Activated naive CD4-positive, alpha-beta T cell treated with anti-CD3 and anti-CD28 coated beads, Interleukin-2, amount 50 U/mL, for 24 hours (primary cell): ENCODE measurements at regions not wholly inside any gene's neighbourhood (a gene's known extent, or its start where the extent isn't known, plus 50 kb on each side); places are given as distances from the start of the nearest gene placed in this dataset.
"Not testable (repeated sequence)": the region's sequence is repeated elsewhere in the genome, so short reads cannot be mapped to it uniquely, and the experiment has no call there.

Experiments
- H3K27ac Mint-ChIP-seq: one replicate; pipeline ENCODE4 v1.8.0; 2021; ENCODE audit warnings: mild to moderate bottlenecking, mixed read lengths
- H3K27me3 Mint-ChIP-seq: one replicate; pipeline ENCODE4 v1.8.0; 2021; ENCODE audit warnings: mixed read lengths
- H3K36me3 Mint-ChIP-seq: one replicate; pipeline ENCODE4 v1.8.0; 2021; ENCODE audit warnings: mixed read lengths
- H3K4me1 Mint-ChIP-seq: one replicate; pipeline ENCODE4 v1.8.0; 2021; ENCODE audit warnings: mixed read lengths
- H3K4me3 Mint-ChIP-seq: one replicate; pipeline ENCODE4 v1.8.0; 2021; ENCODE audit warnings: mild to moderate bottlenecking, mixed read lengths
- H3K9me3 Mint-ChIP-seq: one replicate; pipeline ENCODE4 v1.8.0; 2021; ENCODE audit warnings: mixed read lengths

DNA sequence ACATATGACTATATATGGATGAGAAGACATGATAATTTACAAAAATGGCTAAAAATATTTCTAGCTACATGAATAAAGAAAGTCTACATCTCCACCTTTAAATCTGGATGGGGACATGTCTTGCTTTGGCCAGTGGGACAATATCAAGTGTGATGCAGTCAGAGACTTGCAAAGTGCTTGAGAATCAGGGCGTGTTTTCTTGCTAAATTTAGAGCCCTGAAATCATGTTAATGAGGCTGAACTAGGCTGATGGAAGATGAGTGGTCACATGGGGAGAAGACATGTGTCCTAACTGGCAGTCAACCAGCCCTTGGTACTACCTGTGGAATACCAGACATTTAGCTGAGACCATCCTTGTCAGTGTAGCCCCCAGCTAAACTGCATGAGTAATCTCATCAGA lies 278.5 kb upstream of the RGPD4 start:
- no peak overlapping the region for H3K4me3 Mint-ChIP-seq
- H3K9me3 Mint-ChIP-seq, result no peaks in the 10 kb centered on the region
- H3K36me3 Mint-ChIP-seq, result no peaks in the 10 kb centered on the region
- no peak overlapping the region for H3K27ac Mint-ChIP-seq
- H3K4me1 Mint-ChIP-seq, result no peaks in the 10 kb centered on the region
- H3K27me3 Mint-ChIP-seq, result no peaks in the 10 kb centered on the region

DNA sequence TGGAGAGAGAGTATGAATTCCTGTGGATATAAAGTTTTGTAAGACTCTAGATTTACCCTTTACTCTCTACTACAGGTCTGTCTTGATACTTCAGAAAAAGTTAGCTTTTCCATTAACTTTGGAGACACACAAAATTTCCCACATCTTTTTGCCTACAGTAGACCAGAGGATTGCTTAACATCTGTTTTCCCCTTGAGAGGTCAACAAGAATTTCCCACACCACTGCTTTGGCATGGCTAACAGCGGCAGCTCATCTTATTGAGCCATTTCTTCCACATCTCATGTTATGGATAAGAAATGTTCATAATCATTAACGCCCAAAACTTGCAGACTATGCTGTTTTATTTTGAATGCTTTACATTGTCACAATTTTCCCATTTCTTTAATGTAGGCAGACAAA lies 273.6 kb upstream of the RGPD4 start:
- Mint-ChIP-seq H3K27me3 (no peaks in the 10 kb centered on the region), H3K36me3 (no peaks in the 10 kb centered on the region), H3K4me3 (no peak overlapping the region), H3K9me3 (no peaks in the 10 kb centered on the region), H3K4me1 (no peaks in the 10 kb centered on the region), H3K27ac (no peak overlapping the region)

GRCh38 chr2:107553539-107553938 lies 273.2 kb upstream of the RGPD4 start:
- no peaks in the 10 kb centered on the region for H3K27me3 Mint-ChIP-seq

GRCh38 chr2:107556038-107556627 lies 270.6 kb upstream of the RGPD4 start:
- H3K36me3 Mint-ChIP-seq, result no peaks in the 10 kb centered on the region
- H3K27ac Mint-ChIP-seq, result no peak overlapping the region
- H3K4me3 Mint-ChIP-seq, result no peak overlapping the region
- no peaks in the 10 kb centered on the region for H3K4me1 Mint-ChIP-seq
- no peaks in the 10 kb centered on the region for H3K27me3 Mint-ChIP-seq
- no peaks in the 10 kb centered on the region for H3K9me3 Mint-ChIP-seq

More at GRCh38 chr2:107553539-107553938, 273.2 kb upstream of the RGPD4 start:
- Mint-ChIP-seq H3K9me3 (no peaks in the 10 kb centered on the region), H3K4me1 (no peaks in the 10 kb centered on the region), H3K36me3 (no peaks in the 10 kb centered on the region), H3K27ac (no peak overlapping the region), H3K4me3 (no peak overlapping the region)

DNA sequence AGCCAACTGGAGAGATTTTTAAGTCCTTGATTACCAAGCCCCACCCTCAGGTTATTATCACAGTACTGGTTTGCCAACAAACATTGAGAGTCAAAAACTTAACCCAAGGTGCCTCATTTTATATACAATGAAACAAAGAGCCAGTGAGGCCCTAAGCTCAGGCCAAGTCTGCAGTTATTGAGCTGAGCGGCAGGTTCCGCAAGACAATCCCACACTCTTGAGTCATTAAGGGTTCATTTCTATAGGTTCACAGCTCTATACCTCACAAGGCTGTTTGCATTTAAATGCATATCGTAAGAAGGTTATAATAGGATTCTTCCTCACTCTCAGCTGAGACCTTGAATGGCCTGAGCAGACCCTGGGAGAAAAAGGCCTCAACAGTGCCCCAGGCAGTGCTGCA lies 268.4 kb upstream of the RGPD4 start:
- H3K4me1 Mint-ChIP-seq, result no peaks in the 10 kb centered on the region
- H3K9me3 Mint-ChIP-seq, result no peaks in the 10 kb centered on the region
- no peaks in the 10 kb centered on the region for H3K27me3 Mint-ChIP-seq
- H3K4me3 Mint-ChIP-seq, result no peak overlapping the region
- H3K36me3 Mint-ChIP-seq, result no peaks in the 10 kb centered on the region
- H3K27ac Mint-ChIP-seq, result no peak overlapping the region

DNA sequence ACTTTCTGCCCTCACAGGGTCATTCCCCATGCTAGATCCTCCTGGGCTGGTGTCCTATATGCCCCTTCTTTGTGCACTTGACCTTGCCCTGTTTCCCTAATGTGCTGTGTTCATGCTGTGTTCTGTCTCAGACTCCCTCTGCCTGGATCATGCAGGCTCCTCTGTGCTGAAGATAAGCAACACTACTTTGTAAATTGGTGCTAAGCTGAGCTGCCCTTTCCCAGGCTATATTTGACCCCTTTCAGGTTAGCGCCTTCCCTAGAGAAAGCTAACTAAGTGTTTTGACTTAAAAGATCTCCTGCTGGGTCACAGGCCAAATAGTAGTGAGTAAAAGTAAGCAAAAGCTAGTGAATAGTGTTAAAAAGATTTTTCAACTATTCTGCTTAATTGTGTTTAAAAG lies 257.2 kb upstream of the RGPD4 start:
- Mint-ChIP-seq H3K27ac (no peak overlapping the region), H3K36me3 (no peaks in the 10 kb centered on the region), H3K9me3 (no peaks in the 10 kb centered on the region), H3K4me3 (no peak overlapping the region), H3K4me1 (no peaks in the 10 kb centered on the region), H3K27me3 (no peaks in the 10 kb centered on the region)

GRCh38 chr2:107570876-107571275 lies 255.8 kb upstream of the RGPD4 start:
- no peaks in the 10 kb centered on the region for H3K9me3 Mint-ChIP-seq
- H3K27ac Mint-ChIP-seq, result no peak overlapping the region
- H3K4me3 Mint-ChIP-seq, result no peak overlapping the region
- no peaks in the 10 kb centered on the region for H3K4me1 Mint-ChIP-seq
- no peaks in the 10 kb centered on the region for H3K36me3 Mint-ChIP-seq
- no peaks in the 10 kb centered on the region for H3K27me3 Mint-ChIP-seq

DNA sequence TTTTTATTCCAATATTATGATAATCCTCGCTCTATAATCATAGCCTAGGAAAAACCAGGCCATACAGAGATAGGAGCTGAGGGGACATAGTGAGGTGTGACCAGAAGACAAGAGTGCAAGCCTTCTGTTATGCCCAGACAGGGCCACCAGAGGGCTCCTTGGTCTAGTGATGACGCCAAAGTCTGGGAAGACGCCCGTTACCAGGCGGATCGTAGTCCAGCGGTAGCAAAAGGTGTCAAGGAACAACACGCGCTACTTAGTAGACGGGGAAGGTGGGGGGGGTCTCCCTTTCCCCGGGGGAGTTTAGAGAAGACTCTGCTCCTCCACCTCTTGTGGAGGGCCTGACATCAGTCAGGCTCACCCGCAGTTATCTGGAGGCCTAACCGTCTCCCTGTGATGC lies 253.8 kb upstream of the RGPD4 start:
- H3K4me3 Mint-ChIP-seq, H3K9me3 Mint-ChIP-seq, H3K27ac Mint-ChIP-seq, H3K36me3 Mint-ChIP-seq, H3K4me1 Mint-ChIP-seq, H3K27me3 Mint-ChIP-seq: not testable (repeated sequence)

DNA sequence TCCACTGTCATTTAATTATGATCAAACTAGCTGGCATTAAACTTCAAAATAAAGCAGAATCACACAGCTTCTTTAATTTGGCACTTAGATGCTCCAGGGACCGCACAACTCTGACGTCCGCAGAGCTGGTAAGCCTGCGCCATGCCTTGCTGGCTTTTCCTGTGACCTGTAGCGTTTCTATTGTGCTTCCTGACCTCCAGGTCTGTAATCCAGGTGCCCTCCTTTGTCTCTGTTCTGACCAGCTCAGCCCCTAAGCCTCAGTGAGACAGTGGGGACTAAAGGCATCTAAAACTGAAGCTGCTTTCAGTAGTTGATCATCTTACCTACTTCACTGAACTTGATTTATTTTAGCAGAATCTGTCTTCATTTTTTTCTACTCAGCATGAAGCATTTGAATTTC lies 249.7 kb upstream of the RGPD4 start:
- Mint-ChIP-seq H3K4me1 (no peaks in the 10 kb centered on the region), H3K27ac (no peak overlapping the region), H3K9me3 (no peaks in the 10 kb centered on the region), H3K27me3 (no peaks in the 10 kb centered on the region), H3K36me3 (no peaks in the 10 kb centered on the region), H3K4me3 (no peak overlapping the region)

GRCh38 chr2:107582487-107582886 lies 244.2 kb upstream of the RGPD4 start:
- Mint-ChIP-seq H3K9me3 (no peaks in the 10 kb centered on the region), H3K36me3 (no peaks in the 10 kb centered on the region), H3K27ac (no peak overlapping the region), H3K4me3 (no peak overlapping the region), H3K4me1 (no peaks in the 10 kb centered on the region), H3K27me3 (no peaks in the 10 kb centered on the region)

DNA sequence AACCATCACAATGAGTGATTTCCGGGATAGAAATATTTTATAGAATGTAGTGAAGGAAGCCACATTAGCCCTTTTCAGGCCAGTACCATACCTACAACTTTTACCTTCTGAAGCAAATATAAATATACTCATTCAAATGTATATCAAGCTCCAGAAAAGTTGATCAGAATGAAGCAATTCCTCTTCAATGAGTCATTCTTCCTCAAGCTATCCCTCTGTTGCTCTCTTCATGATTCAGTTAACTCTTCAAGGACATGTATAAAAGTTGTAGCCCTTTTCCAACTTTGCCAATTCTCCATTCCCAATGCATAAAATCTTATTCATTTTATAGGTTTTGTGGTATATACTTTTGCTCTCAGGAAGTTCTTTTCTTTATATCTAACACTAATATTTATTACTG lies 242.1 kb upstream of the RGPD4 start:
- no peak overlapping the region for H3K4me3 Mint-ChIP-seq
- no peaks in the 10 kb centered on the region for H3K36me3 Mint-ChIP-seq
- H3K9me3 Mint-ChIP-seq, result no peaks in the 10 kb centered on the region
- H3K27me3 Mint-ChIP-seq, result no peaks in the 10 kb centered on the region
- no peak overlapping the region for H3K27ac Mint-ChIP-seq
- no peaks in the 10 kb centered on the region for H3K4me1 Mint-ChIP-seq

DNA sequence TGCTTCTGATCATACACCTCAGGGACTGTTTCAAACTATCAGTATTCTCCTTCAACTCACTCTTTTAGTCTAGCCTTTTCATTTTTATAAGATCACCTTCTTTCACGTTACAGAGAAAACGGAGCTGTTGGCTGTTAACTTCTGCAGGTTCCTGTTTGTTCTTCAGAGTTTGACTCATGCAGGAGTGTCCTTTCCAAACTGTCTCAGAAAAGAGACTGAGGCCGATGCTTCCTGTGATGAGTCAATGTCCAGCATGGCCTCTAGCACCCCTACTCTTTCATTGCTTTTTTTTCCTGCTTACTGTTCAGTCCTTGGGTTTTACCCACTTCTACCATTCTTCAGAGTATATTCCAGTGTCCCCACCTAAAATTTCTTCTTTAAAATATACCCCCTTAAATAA lies 240.8 kb upstream of the RGPD4 start:
- H3K4me1 Mint-ChIP-seq, result no peaks in the 10 kb centered on the region
- no peaks in the 10 kb centered on the region for H3K27me3 Mint-ChIP-seq
- H3K9me3 Mint-ChIP-seq, result no peaks in the 10 kb centered on the region
- H3K4me3 Mint-ChIP-seq, result no peak overlapping the region
- H3K27ac Mint-ChIP-seq, result no peak overlapping the region
- no peaks in the 10 kb centered on the region for H3K36me3 Mint-ChIP-seq

DNA sequence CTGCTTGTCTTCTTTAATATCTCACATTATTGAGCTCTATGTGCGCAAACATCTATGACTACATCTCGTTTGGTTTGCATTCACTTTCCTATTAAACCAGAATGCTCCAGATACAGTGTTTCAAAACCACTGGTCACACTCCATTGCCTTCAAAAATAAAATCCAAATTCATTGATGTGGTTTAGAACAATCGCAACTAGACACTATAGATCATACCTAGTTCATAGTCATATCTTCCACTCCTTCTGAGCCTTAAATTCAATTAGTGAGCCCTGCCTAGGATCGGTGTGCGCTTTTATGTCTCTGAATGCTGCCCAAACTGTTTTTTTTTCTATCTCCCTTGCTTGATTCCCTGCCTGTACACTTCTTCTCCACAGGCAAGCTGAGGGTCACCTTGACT lies 238.5 kb upstream of the RGPD4 start:
- no peaks in the 10 kb centered on the region for H3K36me3 Mint-ChIP-seq
- no peaks in the 10 kb centered on the region for H3K27me3 Mint-ChIP-seq
- no peaks in the 10 kb centered on the region for H3K9me3 Mint-ChIP-seq
- H3K4me3 Mint-ChIP-seq, result no peak overlapping the region
- no peak overlapping the region for H3K27ac Mint-ChIP-seq
- no peaks in the 10 kb centered on the region for H3K4me1 Mint-ChIP-seq

- no peaks in the 10 kb centered on the region for H3K36me3 Mint-ChIP-seq
- no peak overlapping the region for H3K27ac Mint-ChIP-seq
- H3K9me3 Mint-ChIP-seq, result no peaks in the 10 kb centered on the region
- no peak overlapping the region for H3K4me3 Mint-ChIP-seq
- no peaks in the 10 kb centered on the region for H3K27me3 Mint-ChIP-seq
- H3K4me1 Mint-ChIP-seq, result no peaks in the 10 kb centered on the region
Observed at GRCh38 chr2:107589079-107589491, 237.6 kb upstream of the RGPD4 start.

DNA sequence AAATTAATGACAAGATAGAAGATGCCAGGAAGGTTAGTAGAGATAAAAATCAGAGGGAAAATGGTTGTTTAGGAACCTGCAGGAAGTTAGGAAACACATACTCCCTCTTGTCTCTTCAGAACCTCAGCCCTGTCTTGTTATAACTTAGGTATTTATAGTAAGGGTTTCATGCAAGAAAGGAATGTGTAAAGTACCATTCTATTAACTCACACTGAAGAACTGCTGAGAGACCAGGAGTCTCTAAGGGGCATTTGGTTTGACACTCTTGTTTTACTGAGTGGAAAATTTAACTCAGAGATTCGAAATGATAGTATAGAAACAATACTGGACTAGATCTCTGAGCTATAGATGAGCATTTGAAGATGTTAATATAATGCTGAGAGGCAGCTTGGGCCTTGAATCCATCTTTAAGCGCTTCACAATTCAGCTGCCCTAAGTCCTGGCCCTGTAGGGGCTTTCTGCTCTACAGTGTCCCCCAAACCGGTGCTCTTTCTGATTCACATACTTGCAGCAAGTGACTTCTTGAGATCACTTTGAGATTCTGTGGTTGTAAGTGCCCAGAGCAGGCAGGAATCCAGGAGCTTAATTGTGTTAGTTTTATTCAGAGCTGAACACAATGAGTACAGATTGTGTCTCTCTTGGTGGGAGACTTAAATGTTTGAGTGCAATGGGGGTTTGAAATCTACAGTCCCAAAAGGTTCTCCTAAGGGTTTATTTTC lies 235.0 kb upstream of the RGPD4 start:
- Mint-ChIP-seq H3K27me3 (no peaks in the 10 kb centered on the region), H3K4me3 (no peak overlapping the region), H3K36me3 (no peaks in the 10 kb centered on the region), H3K4me1 (no peaks in the 10 kb centered on the region), H3K27ac (no peak overlapping the region), H3K9me3 (no peaks in the 10 kb centered on the region)

DNA sequence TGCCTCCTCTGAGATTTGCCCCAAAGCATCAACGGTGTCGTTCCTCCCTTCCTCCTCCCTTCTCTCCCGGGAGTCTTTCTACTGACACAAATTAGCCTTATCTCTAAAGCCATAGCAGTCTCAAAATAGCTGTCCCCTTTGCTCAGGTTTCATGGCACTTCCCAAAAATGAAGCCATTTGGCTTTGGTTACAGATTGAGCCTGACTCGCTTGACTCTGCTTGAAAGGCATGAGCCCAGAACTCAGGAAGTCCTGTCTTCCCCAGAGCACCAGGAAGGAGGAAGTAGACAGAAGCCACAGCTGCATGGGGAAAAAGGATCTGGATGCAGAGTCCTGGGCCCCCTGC lies 234.4 kb upstream of the RGPD4 start:
- no peaks in the 10 kb centered on the region for H3K36me3 Mint-ChIP-seq
- H3K4me1 Mint-ChIP-seq, result no peaks in the 10 kb centered on the region
- no peaks in the 10 kb centered on the region for H3K9me3 Mint-ChIP-seq
- H3K27me3 Mint-ChIP-seq, result no peaks in the 10 kb centered on the region
- no peak overlapping the region for H3K4me3 Mint-ChIP-seq
- no peak overlapping the region for H3K27ac Mint-ChIP-seq

- Mint-ChIP-seq H3K4me1 (no peaks in the 10 kb centered on the region), H3K36me3 (no peaks in the 10 kb centered on the region), H3K9me3 (no peaks in the 10 kb centered on the region), H3K4me3 (no peak overlapping the region), H3K27me3 (no peaks in the 10 kb centered on the region), H3K27ac (no peak overlapping the region)
Observed at GRCh38 chr2:107595285-107595684, 231.4 kb upstream of the RGPD4 start.
